ENCODE measurements at regions not wholly inside any gene's neighbourhood (a gene's known extent, or its start where the extent isn't known, plus 50 kb on each side); places are given as distances from the start of the nearest gene placed in this dataset.

- TF ChIP-seq POLR2A (IDR thresholded peaks at IDR 0.05) (no peak), CTCF (IDR thresholded peaks at IDR 0.05) (no peak), EP300 (IDR thresholded peaks at IDR 0.05) (no peak), POLR2AphosphoS5 (IDR thresholded peaks at IDR 0.05) (no peak)
Measured at GRCh38 chr3:20811631-20812030, 625.6 kb upstream of the SGO1 start.
